HG03520 (cell line): ENCODE measurements at regions not wholly inside any gene's neighbourhood (a gene's known extent, or its start where the extent isn't known, plus 50 kb on each side); places are given as distances from the start of the nearest gene placed in this dataset.

Experiments used
- ATAC-seq: cut with Tn5 transposase; IDR thresholded peaks from one replicate; pipeline ENCODE4 v1.9.1; 2021; ENCODE audit warnings: mild to moderate bottlenecking, moderate library complexity; ENCODE audit not compliant: unreplicated experiment

DNA sequence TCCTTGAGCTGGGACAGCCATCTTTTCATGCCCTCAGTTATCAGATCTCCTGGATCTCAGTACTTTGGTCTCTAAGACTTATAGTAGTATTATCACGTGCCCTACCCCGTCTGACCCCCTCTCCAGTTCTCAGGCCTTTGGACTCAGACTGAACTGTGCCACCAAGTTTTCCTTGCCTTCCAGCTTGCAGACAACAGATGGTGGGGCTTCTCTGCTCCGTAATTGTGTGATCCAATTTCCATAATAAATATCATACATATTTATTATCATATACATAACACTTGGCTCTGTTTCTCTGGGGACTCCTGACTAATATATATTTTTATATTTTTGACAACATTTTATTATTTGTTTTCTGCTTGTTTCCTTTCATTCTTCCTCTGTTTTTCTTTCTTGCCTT lies 458.8 kb upstream of the SEMA6D start:
- no peak for ATAC-seq

DNA sequence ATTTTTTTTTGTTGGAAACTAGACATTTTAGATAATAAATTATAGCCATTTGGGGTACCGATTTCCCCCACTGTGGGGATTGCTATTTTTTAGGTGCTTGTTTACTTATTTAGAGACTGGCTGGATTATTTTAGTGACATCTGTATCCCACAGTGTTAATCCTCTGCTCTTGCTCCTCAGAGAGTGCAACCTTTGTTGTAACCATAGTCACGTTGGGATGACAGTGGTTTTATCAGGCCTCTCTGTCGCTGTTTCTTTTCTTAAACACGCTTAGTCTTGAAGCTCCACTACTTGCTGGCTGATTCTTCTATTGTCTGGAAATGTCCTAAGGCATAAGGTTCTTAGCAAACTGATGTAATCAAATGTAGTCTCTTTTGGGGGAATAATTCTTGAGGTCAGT lies 451.6 kb upstream of the SEMA6D start:
- ATAC-seq: no peak

DNA sequence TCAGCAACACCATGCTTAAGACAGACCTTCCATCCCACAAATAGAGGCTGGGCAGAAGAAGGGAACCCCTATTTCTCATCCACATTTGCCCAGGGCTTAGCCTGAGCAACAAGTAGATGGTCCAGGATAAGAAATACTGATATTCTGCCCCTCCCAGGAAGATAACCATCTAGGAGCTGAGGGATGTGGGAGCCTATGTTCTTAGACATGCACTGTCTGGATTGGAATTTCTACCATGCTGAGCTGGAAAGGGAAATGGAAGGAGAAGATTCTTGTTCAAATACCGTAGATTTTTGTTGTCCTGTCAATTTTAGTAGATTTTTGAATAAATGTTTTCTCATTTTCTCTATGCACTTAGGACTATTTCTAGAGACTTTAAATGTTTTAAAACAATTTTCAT lies 450.7 kb upstream of the SEMA6D start:
- no peak for ATAC-seq

DNA sequence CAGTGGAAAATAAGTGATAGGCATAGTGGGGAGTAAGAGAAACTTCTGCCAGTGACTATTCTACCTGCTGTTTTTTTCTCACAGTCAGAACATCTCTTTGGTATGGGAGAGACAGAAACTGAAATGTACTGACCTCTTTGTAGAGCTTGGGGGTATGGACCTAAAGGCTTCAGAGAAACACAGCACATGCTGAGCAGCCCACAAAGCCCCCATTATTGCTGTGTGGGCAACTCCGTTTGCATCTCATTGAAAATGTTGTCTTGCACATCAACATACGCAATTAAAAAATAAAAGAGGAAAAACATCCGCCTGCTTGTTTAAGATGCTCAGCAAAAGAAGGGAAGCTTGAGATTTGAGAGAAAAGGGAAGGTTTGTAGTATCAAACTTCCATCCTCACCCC lies 443.4 kb upstream of the SEMA6D start:
- ATAC-seq: no peak

DNA sequence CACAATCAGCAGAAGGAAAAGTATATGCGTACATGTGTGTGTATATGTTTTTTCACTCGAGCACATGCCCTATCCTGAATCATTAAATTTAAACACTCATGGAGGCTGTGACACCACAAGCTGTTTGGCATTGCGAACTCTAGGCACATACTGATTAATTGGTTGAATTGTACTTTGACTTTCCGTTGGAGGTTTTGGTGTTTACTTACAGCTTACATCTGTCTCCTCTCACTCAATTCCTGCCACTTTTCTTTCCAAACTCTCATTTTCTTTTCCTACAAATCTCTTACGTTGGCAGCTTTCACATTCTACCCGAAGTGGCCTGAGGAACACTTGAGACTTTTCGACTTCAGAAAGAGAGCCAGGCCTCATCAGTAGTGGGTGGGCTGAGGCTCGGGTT lies 434.1 kb upstream of the SEMA6D start:
- no peak for ATAC-seq

DNA sequence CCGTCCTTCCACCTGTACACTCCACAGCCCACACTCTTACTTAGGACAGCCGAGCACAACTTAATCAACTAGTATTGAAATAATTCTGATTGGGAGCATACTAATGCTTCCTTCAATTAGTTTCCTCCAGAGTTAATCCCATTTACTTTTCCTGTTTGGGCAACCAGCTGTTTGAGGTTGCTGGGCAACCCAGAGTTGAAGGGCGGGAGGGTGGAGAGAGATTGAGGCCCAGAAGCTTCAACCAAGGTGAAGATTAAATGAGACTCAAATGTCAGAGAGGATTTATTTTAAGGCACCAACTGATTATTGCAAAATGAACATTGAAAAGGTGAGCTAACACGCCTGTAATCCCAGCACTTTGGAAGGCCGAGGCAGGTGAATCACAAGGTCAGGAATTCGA lies 428.5 kb upstream of the SEMA6D start:
- ATAC-seq: no peak

DNA sequence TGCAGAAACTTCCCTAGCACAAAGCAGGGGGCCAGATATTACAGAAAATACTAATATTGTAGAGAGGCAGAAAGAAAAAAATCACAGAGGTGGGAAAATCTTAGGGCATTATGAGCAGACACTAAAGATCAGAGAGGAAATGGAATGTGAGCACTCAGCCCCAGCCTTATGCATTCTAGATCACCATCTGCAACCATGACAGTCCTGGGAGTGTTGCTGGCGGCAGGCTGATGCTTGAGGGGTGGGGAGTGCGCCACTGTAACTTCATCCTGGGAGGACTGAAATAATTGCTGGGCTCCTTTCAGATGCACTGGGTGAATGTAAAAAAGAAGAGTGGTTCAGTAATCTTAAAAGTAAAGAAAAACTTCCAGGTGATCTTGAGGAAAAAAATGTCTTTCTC lies 427.6 kb upstream of the SEMA6D start:
- ATAC-seq: no peak

DNA sequence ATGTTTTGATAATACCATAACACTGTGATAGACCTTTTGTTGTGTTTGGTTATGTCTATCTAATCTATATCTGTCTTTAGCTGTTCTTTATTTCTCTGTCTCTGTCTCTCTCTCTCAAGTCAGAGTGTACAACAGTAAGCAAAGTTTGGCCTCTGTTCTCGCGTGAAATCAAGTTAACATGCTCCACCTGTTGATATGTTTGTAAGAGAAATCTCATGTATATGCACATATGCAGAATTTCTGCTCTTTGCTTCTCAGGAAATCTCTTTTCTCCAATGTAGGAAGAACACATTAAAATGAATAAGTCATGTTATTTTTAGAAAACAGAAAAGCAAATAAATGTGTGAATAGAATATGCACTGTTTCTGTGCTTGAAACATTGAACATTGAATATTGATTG lies 425.5 kb upstream of the SEMA6D start:
- ATAC-seq: no peak

DNA sequence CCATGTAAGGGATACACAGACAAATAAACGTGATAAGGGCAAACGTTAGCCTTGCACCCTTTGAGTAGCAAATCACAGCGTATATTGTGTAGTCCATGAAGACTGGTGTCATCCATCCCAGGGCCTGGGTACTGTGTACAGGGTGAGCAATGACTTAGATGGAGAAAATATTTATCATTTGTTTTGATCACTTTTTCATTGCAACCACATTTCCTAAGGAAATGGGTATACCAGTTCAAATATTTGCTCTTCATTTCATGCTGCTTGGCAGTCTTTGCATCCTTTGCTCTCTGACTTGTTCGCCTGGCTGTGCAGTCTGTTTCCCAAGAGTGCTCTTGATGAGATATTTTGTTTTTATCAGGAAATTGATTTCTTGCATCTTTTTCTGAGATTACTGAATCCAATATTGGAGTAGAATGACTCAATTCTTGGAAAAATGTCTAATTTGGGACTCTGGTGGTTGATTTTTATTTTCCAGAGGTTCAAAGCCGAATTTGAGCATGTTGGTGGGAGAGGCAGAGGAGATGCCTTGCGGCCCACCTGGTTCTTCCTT lies 424.6 kb upstream of the SEMA6D start:
- ATAC-seq: no peak

DNA sequence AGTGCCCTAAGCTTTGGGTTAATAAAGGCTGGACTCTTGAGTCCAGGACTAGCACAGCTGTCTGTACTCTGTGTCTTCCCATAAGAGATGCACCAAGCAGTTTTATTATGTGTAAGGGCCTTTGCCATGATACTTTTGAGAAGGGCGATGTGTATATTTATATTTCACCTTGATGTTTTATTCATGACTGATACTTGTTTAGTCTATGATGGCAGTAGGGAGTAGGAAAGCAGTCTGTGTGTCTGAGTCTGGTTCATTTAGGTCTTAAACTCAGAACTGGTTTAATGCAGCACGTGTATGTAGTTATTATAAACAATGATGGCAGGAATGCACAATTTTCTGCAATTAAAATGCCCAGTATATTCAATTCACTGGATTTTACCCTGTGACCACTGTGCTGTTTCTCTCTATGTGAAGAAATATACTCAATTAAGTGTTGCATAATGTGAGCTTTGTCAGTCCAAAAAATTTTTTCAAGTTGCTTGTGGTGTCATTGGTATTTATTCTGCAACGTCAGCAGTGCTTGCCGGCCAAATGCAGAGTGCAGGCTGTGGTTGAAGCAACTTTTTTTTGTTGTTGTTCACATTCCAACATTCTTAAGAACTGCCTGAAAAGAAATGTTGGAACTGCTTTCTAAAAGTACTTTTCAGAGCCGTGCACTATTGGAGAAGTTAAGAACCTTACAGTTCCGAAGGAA lies 423.7 kb upstream of the SEMA6D start:
- no peak for ATAC-seq

DNA sequence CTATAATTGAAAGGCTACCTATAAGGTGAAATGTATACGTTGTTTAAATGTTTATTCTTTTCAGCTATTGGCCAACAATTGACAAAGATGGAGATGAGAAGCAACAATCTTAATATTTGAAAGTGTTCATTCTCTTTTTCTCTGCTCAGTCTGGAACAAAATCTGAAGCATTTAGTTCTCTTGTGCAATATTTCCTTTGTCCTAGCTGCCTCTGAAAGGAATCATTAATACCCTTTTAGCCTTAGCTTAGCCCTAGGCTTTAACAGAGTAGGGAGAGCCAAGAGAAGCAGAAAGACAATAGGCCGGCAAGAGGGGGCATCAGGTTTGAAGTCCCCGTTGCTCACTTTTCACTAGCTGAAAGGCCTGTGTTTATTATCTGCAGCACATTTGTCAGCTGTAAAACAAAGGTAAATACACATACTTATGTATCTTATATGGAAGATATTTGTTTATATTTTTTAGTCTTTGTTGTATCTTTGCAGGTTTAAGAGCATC lies 422.5 kb upstream of the SEMA6D start:
- no peak for ATAC-seq

DNA sequence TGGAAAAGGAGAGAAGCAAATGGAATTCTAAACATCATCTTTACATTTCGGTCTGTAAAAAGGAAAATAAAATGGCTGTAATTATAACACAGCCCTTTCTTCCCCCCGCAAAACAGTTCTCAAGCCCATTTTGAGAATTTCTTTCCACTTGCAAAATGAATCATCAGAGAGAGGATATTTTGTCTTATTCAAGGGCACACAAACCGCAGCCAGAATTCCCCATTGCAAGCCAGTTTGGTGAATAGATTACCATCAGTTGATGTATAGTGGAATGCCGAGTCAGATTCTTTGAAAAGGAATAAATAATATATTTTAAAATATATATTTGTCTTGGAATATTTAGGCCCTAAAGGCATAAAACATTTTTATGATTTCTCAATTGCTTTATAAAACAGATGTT lies 420.4 kb upstream of the SEMA6D start:
- ATAC-seq: no peak

DNA sequence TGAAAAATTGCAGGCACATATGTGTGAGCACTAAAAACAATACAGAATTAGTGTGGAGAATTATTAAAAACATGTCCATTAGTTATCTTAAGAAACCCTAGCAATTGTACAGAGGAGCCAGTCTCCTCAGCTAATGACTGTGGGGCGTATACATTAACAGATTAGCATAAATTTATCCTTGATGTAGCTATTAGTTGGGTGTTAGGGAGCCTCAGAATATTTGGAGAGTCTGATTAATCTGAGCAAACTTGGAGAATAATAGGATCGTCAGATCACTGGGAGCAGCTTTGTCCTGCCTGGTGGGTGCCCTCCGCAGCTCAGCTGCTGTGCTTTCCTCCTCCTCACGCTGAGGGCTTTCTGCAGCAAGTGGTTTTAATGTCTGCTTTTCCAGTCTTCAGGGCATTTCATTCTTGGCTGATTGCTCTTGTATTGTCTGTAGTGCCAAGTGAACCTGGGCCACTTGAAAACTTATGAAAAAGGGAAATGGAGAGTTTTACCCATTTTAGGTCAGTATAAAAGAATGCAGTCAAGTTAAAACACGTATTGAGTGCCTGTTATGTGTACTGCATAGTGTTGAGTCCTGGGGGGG lies 417.4 kb upstream of the SEMA6D start:
- no peak for ATAC-seq

DNA sequence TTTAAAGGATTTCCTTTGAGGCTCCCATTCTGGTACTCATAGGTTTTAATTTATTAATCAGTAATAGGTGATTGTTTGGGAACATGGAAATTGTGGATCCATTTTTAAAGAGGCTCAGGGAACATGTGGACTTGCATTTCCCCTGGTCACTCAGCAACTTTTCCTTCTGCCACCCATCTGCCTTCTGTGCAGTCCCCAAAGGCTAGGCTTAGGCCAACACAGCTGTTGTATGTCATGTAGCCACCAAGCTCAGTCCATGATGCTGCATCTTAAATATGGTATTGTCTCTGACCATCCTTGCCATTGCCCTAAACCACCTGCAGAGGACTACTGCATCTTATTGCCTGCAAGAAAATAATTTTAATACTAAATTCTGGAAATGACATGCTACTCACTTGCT lies 416.7 kb upstream of the SEMA6D start:
- ATAC-seq: no peak

DNA sequence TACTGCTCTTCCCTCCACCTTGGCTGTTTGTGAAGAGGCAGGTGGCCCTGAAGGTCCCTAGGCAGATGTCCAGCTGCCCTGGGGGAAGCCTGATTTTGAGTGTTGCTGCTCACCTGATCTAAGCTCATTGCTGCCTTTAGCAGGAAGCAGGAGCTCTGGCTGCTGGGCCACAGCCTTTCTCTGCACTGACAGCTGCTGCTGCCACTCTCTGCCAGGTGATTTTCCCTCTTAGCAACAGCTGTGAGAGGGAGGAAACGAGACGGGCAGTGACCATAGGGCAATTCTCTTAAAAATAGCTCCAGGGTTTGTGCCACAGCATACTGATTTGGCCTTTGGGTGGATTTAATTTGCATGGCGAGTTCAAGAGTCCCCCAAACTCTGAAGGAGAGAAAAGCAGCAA lies 415.8 kb upstream of the SEMA6D start:
- no peak for ATAC-seq

DNA sequence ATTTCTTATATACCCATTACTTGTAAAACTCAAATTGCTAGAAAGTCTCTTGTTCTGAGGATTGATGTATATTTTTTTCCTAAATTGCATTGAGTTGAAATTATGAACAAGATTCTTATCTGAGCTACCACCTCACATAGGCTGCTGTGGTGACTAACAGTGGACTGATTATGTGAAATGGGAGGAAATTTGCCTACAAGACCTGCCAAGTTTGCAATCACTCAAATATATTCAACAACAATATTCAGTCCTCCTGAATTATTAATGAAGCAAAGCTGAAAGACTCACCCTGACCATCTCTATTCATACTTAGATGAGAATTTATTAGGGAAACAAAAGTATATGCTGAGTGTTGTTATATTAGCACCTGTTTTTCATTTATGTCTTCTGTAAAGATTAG lies 412.6 kb upstream of the SEMA6D start:
- no peak for ATAC-seq

DNA sequence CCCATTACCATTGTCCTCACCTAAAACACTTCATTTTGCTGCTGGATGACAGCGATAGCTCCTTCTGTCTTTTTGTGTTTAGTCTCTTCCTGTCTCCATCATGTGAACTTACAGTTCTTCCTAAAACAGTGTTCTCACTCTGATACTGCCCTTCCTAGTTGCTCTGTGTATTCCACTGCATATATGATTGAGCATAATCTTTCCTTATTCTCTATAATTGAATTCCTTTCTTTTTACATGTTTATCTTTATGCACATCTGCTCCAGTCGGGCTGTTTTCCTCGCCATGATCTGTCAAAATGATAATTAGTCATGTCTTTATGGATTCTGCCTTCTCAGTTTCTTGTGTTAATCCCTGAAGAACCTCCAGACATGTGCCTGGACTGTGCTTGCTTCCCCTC lies 405.1 kb upstream of the SEMA6D start:
- no peak for ATAC-seq

DNA sequence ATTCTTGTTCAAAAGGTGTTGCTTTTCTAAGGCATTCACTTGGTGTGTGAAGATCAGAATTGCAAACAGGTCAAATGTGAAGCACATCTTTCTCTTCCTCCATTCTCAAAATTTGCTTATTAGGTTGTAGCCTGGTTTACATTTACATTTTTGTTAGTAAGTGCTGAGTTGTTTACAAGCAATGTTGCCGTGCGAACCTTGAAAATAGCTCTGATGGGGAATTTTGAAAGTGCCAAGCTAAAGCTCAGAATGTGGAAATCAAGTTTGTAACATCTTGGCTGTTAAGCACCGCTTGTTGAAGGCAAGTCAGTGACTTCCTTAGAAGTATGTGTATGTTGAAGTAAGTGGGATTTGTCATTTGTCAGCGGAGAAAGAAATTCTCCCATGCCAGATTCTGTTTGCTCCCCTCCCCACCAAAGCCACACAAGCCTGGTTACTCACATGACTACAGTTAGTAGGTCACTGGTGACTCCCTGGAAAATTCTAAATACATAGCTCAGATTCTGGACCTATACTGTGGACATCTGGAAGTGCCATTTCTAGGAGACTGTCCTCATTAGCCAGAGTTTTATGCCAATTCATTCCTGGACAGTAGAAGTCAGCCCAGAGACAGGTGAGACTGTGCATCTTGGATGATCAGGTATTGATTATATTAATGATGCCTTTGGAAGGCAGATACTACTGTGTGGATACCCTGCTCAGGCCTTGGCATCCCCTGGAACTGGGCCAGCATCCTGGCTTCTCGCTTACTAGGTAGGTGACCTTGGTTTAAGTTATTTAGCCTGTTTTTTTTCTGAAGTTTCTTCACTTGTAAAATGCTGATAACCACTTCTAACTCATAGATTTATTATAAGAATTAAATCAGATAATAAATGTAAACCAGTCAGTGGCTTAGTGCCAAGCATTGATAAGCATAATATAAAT lies 390.6 kb upstream of the SEMA6D start:
- ATAC-seq: no peak

DNA sequence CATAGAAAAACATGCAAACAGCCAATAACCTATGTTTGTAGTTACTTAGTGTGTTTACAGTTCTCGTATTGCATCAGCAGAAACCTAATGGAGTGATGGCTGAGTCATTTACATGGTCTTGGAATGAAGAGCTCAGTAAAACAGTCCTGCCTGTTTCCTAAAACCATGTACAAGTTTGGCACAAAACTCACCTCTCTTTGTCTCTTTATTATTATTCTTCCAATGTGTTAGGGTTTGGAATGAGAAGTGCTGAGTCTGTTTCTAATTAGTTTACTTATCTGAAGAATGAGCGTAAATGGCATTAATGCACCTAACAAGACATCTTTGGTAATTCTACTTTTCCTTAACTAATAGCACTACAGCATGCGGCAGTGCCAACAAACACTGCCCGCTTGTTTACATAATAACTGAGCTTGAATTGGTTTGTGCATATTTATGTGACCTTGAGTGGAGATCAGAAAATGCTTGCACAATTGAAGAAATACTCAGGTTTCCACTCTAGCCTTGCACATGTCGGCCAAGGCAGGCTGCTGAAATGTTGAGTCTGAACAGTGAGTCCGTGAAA lies 385.4 kb upstream of the SEMA6D start:
- no peak for ATAC-seq

DNA sequence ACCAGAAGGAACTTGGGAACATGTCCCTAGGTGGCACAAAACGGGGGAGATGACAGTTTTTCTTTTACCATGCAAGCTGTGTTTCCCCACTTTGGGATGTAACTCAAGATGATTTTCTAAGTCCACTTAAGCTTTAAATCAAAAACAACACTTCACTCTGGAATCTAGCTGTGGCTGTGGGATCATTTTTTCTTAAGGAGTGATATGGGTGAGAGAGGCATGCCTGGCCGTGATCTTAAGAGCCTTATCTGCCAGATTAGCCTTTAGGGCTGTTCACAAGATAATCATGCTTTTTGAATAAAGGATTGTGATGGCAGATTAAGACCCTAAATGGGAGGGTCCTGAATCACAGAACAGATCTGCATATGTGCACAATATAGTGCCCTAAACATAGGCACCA lies 384.8 kb upstream of the SEMA6D start:
- ATAC-seq: no peak

DNA sequence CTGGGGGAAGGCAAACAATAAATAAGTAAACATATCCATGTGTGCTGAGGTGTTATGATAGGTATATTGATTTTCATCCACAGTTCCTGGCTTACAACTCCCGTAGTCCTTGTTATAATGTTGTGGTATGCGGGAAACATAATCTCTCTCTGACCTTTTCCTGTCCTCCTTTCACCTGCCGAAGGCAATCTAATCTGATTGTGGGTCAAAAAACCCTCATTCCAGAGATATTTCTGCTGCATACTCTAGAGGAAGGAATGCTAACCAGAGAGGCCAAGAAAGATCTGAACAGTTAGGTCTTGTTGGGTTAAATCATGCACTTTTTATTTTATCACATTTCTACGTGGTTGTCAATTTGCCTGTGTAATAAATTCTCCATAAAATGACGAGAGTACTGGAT lies 383.6 kb upstream of the SEMA6D start:
- no peak for ATAC-seq
